ENCODE measurements at regions not wholly inside any gene's neighbourhood (a gene's known extent, or its start where the extent isn't known, plus 50 kb on each side); places are given as distances from the start of the nearest gene placed in this dataset.

- no peak for TF ChIP-seq CTCF (IDR thresholded peaks at IDR 0.05; ENCODE audit: low read depth, low read length, missing input control)
- no peak for TF ChIP-seq RAD21 (IDR thresholded peaks at IDR 0.05)
- no peak for TF ChIP-seq JUND (IDR thresholded peaks at IDR 0.05)
- no peak for TF ChIP-seq REST (IDR thresholded peaks at IDR 0.05)
- TF ChIP-seq TAF1 (conservative IDR thresholded peaks at IDR 0.05): no peak
- TF ChIP-seq GABPA (IDR thresholded peaks at IDR 0.05 in 1 of 2, conservative IDR thresholded peaks at IDR 0.05 in 1 of 2): no peak
- no peak for TF ChIP-seq MAX (IDR thresholded peaks at IDR 0.05)
- TF ChIP-seq YY1 (IDR thresholded peaks at IDR 0.05): no peak
- no peak for TF ChIP-seq ZBTB33 (IDR thresholded peaks at IDR 0.05)
- TF ChIP-seq EGR1 (IDR thresholded peaks at IDR 0.05; ENCODE audit: low read depth in 2 of 2): no peak
- TF ChIP-seq ATF3 (IDR thresholded peaks at IDR 0.05): no peak
- TF ChIP-seq SP1 (IDR thresholded peaks at IDR 0.05): no peak
Observed at GRCh38 chr14:76923431-76924370, 97.5 kb downstream of the LRRC74A start.
